T-helper 1 cell treated with Interleukin-12 subunit alpha and Interleukin-12 subunit beta and Interleukin-4 antibody, amounts not matched to agents 30 μg/mL and 1 μg/mL, for 36 hours (primary cell): ENCODE measurements at regions not wholly inside any gene's neighbourhood (a gene's known extent, or its start where the extent isn't known, plus 50 kb on each side); places are given as distances from the start of the nearest gene placed in this dataset.
"Not testable (repeated sequence)": the region's sequence is repeated elsewhere in the genome, so short reads cannot be mapped to it uniquely, and the experiment has no call there.

ENCODE experiments used
- H3K27ac Mint-ChIP-seq: one replicate; pipeline ENCODE4 v1.8.0; 2021; ENCODE audit warnings: mild to moderate bottlenecking, mixed read lengths
- H3K27me3 Mint-ChIP-seq: one replicate; pipeline ENCODE4 v1.8.0; 2021; ENCODE audit warnings: low read depth, mixed read lengths
- H3K36me3 Mint-ChIP-seq: one replicate; pipeline ENCODE4 v1.8.0; 2021; ENCODE audit warnings: low read depth, mixed read lengths
- H3K4me1 Mint-ChIP-seq: one replicate; pipeline ENCODE4 v1.8.0; 2021; ENCODE audit warnings: low read depth, mixed read lengths
- H3K4me3 Mint-ChIP-seq: one replicate; pipeline ENCODE4 v1.8.0; 2021; ENCODE audit warnings: mild to moderate bottlenecking, moderate library complexity, mixed read lengths
- H3K9me3 Mint-ChIP-seq: one replicate; pipeline ENCODE4 v1.8.0; 2021; ENCODE audit warnings: mixed read lengths

- H3K27me3 Mint-ChIP-seq, H3K9me3 Mint-ChIP-seq, H3K4me1 Mint-ChIP-seq, H3K36me3 Mint-ChIP-seq, H3K27ac Mint-ChIP-seq, H3K4me3 Mint-ChIP-seq: not testable (repeated sequence)
These were observed 1154.7 kb downstream of the FOXD4L5 start for GRCh38 chr9:64130325-64130724.

- H3K4me1 Mint-ChIP-seq = no peaks in the 10 kb centered on the region
- H3K36me3 Mint-ChIP-seq = no peaks in the 10 kb centered on the region
- H3K27ac Mint-ChIP-seq = no peak overlapping the region
- H3K27me3 Mint-ChIP-seq = no peaks in the 10 kb centered on the region
- no peak overlapping the region for H3K4me3 Mint-ChIP-seq
- no peaks in the 10 kb centered on the region for H3K9me3 Mint-ChIP-seq
These were observed 1156.4 kb downstream of the FOXD4L5 start for GRCh38 chr9:64128572-64128971.

- H3K27ac Mint-ChIP-seq, H3K36me3 Mint-ChIP-seq, H3K4me3 Mint-ChIP-seq, H3K27me3 Mint-ChIP-seq, H3K9me3 Mint-ChIP-seq, H3K4me1 Mint-ChIP-seq: not testable (repeated sequence)
These were observed 1163.4 kb downstream of the FOXD4L5 start for GRCh38 chr9:64121602-64122001.

- H3K27ac Mint-ChIP-seq, H3K27me3 Mint-ChIP-seq, H3K9me3 Mint-ChIP-seq, H3K4me1 Mint-ChIP-seq, H3K4me3 Mint-ChIP-seq, H3K36me3 Mint-ChIP-seq: not testable (repeated sequence)
These were observed 1167.7 kb downstream of the FOXD4L5 start for GRCh38 chr9:64117329-64117728.

- not testable (repeated sequence) for H3K4me3 Mint-ChIP-seq, H3K4me1 Mint-ChIP-seq, H3K36me3 Mint-ChIP-seq, H3K27me3 Mint-ChIP-seq, H3K9me3 Mint-ChIP-seq, H3K27ac Mint-ChIP-seq
These were observed 1177.1 kb downstream of the FOXD4L5 start for GRCh38 chr9:64107867-64108266.

- H3K36me3 Mint-ChIP-seq, H3K27me3 Mint-ChIP-seq, H3K4me1 Mint-ChIP-seq, H3K4me3 Mint-ChIP-seq, H3K27ac Mint-ChIP-seq, H3K9me3 Mint-ChIP-seq: not testable (repeated sequence)
These were observed 1177.8 kb downstream of the FOXD4L5 start for GRCh38 chr9:64107211-64107610.

- H3K4me1 Mint-ChIP-seq, H3K27ac Mint-ChIP-seq, H3K36me3 Mint-ChIP-seq, H3K27me3 Mint-ChIP-seq, H3K4me3 Mint-ChIP-seq, H3K9me3 Mint-ChIP-seq: not testable (repeated sequence)
These were observed 1179.8 kb downstream of the FOXD4L5 start for GRCh38 chr9:64105193-64105592.

GRCh38 chr9:64101504-64101903 lies 1183.5 kb downstream of the FOXD4L5 start:
- H3K4me3 Mint-ChIP-seq, H3K9me3 Mint-ChIP-seq, H3K27me3 Mint-ChIP-seq, H3K36me3 Mint-ChIP-seq, H3K4me1 Mint-ChIP-seq, H3K27ac Mint-ChIP-seq: not testable (repeated sequence)

GRCh38 chr9:64100571-64101155 lies 1184.3 kb downstream of the FOXD4L5 start:
- H3K36me3 Mint-ChIP-seq, H3K27ac Mint-ChIP-seq, H3K4me1 Mint-ChIP-seq: not testable (repeated sequence)

GRCh38 chr9:64085998-64086397 lies 1199.0 kb downstream of the FOXD4L5 start:
- not testable (repeated sequence) for H3K4me3 Mint-ChIP-seq, H3K27me3 Mint-ChIP-seq, H3K36me3 Mint-ChIP-seq, H3K9me3 Mint-ChIP-seq, H3K4me1 Mint-ChIP-seq, H3K27ac Mint-ChIP-seq

More at GRCh38 chr9:64100571-64101155, 1184.3 kb downstream of the FOXD4L5 start:
- not testable (repeated sequence) for H3K27me3 Mint-ChIP-seq, H3K9me3 Mint-ChIP-seq, H3K4me3 Mint-ChIP-seq

GRCh38 chr9:64071358-64072253 lies 1213.4 kb downstream of the FOXD4L5 start:
- not testable (repeated sequence) for H3K9me3 Mint-ChIP-seq, H3K4me1 Mint-ChIP-seq, H3K36me3 Mint-ChIP-seq, H3K4me3 Mint-ChIP-seq, H3K27me3 Mint-ChIP-seq, H3K27ac Mint-ChIP-seq

- H3K9me3 Mint-ChIP-seq, H3K4me1 Mint-ChIP-seq, H3K27ac Mint-ChIP-seq, H3K36me3 Mint-ChIP-seq, H3K4me3 Mint-ChIP-seq, H3K27me3 Mint-ChIP-seq: not testable (repeated sequence)
These were observed 1214.2 kb downstream of the FOXD4L5 start for GRCh38 chr9:64070611-64071357.

GRCh38 chr9:64070083-64070482 lies 1214.9 kb downstream of the FOXD4L5 start:
- not testable (repeated sequence) for H3K27ac Mint-ChIP-seq, H3K27me3 Mint-ChIP-seq, H3K4me1 Mint-ChIP-seq, H3K36me3 Mint-ChIP-seq, H3K4me3 Mint-ChIP-seq
- H3K9me3 Mint-ChIP-seq = peaks cover 12% of the 10 kb centered on the region

GRCh38 chr9:64066736-64067368 lies 1218.2 kb downstream of the FOXD4L5 start:
- Mint-ChIP-seq H3K4me1 (no peaks in the 10 kb centered on the region), H3K27ac (no peak overlapping the region), H3K9me3 (peaks cover 19% of the 10 kb centered on the region), H3K36me3 (no peaks in the 10 kb centered on the region), H3K27me3 (no peaks in the 10 kb centered on the region), H3K4me3 (no peak overlapping the region)
